ENCODE measurements at regions not wholly inside any gene's neighbourhood (a gene's known extent, or its start where the extent isn't known, plus 50 kb on each side); places are given as distances from the start of the nearest gene placed in this dataset.

- Histone ChIP-seq H2BK15ac (ENCODE audit: low read length) (no peak overlapping the region), H4K20me1 (replicated peaks in 1 of 2; ENCODE audit: control insufficient read depth in 1 of 2, insufficient read depth in 2 of 2, low read length in 2 of 2) (no peaks in the 10 kb centered on the region), H2BK20ac (ENCODE audit: low read length) (no peak overlapping the region), H2BK5ac (ENCODE audit: low read depth, low read length) (no peak overlapping the region), H2BK120ac (replicated peaks; ENCODE audit: low read depth, low read length) (no peak overlapping the region), H3K36me3 (ENCODE audit: control insufficient read depth in 2 of 4, insufficient read depth in 4 of 4, low read length in 3 of 4) (no peaks in the 10 kb centered on the region), H3K56ac (replicated peaks; ENCODE audit: insufficient read length, low read depth, low read length) (no peak overlapping the region), H3K27ac (ENCODE audit: low read depth, low read length) (no peak overlapping the region), H3K18ac (ENCODE audit: extremely low read depth, low read length) (no peak overlapping the region), H4K91ac (replicated peaks; ENCODE audit: insufficient read length, low read length) (no peak overlapping the region), H3K4ac (replicated peaks; ENCODE audit: insufficient read length, low read depth, low read length) (no peak overlapping the region), H2BK12ac (ENCODE audit: low read depth, low read length) (no peak overlapping the region), H2AFZ (ENCODE audit: low read length) (no peak overlapping the region), H3K27me3 (replicated peaks in 1 of 4; ENCODE audit: control insufficient read depth in 3 of 4, extremely low read depth in 1 of 4, insufficient read depth in 3 of 4, low read length in 3 of 4) (no peaks in the 10 kb centered on the region), H3K79me2 (ENCODE audit: control insufficient read depth in 1 of 2, insufficient read depth in 2 of 2, low read length in 2 of 2) (no peaks in the 10 kb centered on the region), H3K23ac (ENCODE audit: insufficient read length) (no peak overlapping the region), H3K4me3 (ENCODE audit: extremely low read depth in 1 of 4, insufficient read depth in 2 of 4, low read depth in 3 of 4, low read length in 4 of 4) (no peak overlapping the region), H3K9ac (replicated peaks in 1 of 4; ENCODE audit: extremely low read depth in 1 of 4, low read depth in 3 of 4, low read length in 3 of 4) (no peak overlapping the region), H3K14ac (ENCODE audit: insufficient read length) (no peak overlapping the region), H3K9me3 (ENCODE audit: insufficient read depth in 2 of 2, low read depth in 1 of 2, low read length in 1 of 2) (no peaks in the 10 kb centered on the region; a peak in 1 of 4 replicates), H3K4me2 (ENCODE audit: insufficient read depth in 1 of 2, low read depth in 2 of 2, low read length in 2 of 2) (no peak overlapping the region), H3K4me1 (replicated peaks in 1 of 4; ENCODE audit: control insufficient read depth in 3 of 4, insufficient read depth in 4 of 4, low read length in 3 of 4) (no peaks in the 10 kb centered on the region), H2AK5ac (ENCODE audit: low read depth, low read length) (no peak overlapping the region), H3K23me2 (ENCODE audit: low read depth, low read length) (no peaks in the 10 kb centered on the region), H4K8ac (ENCODE audit: extremely low read depth, insufficient read depth, low read length) (no peak overlapping the region), H3K79me1 (ENCODE audit: low read depth, low read length) (no peaks in the 10 kb centered on the region), H4K5ac (ENCODE audit: insufficient read length, low read depth, low read length) (no peak overlapping the region)
- no peak for FAIRE-seq
- POLR2A ChIA-PET (ENCODE audit: partially characterized antibody), result no interaction called here
- CTCF ChIA-PET (ENCODE audit: partially characterized antibody), result interaction anchor here (0.8 kb wide), 1 partner anchor 136 kb away, joined by 3 read pairs; no protein-coding TSS in a partner anchor
- DNase-seq (ENCODE audit: low read depth in 1 of 2, low spot score in 2 of 2), result no peak
- TF ChIP-seq TEAD4 (IDR thresholded peaks at IDR 0.05; ENCODE audit: low read depth, low read length) (no peak), EGR1 (IDR thresholded peaks at IDR 0.05; ENCODE audit: borderline replicate concordance, low read depth, low read length) (no peak), POLR2AphosphoS5 (IDR thresholded peaks at IDR 0.05; ENCODE audit: low read depth, low read length) (no peak)
Observed at GRCh38 chr2:58304843-58305242, 63.7 kb upstream of the FANCL start.
